ENCODE measurements at regions not wholly inside any gene's neighbourhood (a gene's known extent, or its start where the extent isn't known, plus 50 kb on each side); places are given as distances from the start of the nearest gene placed in this dataset.

GRCh38 chr3:40851836-40852235 lies 327.1 kb downstream of the ZNF621 start:
- no peak for TF ChIP-seq CTCF (IDR thresholded peaks at IDR 0.05)
- TF ChIP-seq POLR2A (IDR thresholded peaks at IDR 0.05): no peak

All from testis (tissue), 2 donors.